RWPE1 (cell line): ENCODE measurements at regions not wholly inside any gene's neighbourhood (a gene's known extent, or its start where the extent isn't known, plus 50 kb on each side); places are given as distances from the start of the nearest gene placed in this dataset.

Experiments used
- CTCF ChIA-PET: fragments of 350-600 bp; sonication (Branson Sonifier 250); formaldehyde crosslinking; extraction: SDS; loops from one replicate; lab custom pipeline; 2021; lab: Yijun Ruan, JAX
- POLR2A ChIA-PET: fragments of 400-600 bp; formaldehyde crosslinking; extraction: SDS; loops from one replicate; lab custom pipeline; 2020; ENCODE audit warnings: antibody characterized with exemption; ENCODE audit not compliant: low non-redundant PET; lab: Yijun Ruan, JAX
- DNase-seq: peaks from one replicate; pipeline ENCODE4 v3.0.0; 2012; ENCODE audit warnings: low spot score
- H3K27ac ChIP-seq: fragments of 450-650 bp; 2 replicates; pipeline ENCODE4 v1.5.1; 2017
- TF ChIP-seq, protein P1 (sequence below): fragments of 450-650 bp; conservative IDR thresholded peaks from 2 replicates; pipeline ENCODE4 v1.5.1; 2017; ENCODE audit warnings: low read depth, mild to moderate bottlenecking

DNA sequence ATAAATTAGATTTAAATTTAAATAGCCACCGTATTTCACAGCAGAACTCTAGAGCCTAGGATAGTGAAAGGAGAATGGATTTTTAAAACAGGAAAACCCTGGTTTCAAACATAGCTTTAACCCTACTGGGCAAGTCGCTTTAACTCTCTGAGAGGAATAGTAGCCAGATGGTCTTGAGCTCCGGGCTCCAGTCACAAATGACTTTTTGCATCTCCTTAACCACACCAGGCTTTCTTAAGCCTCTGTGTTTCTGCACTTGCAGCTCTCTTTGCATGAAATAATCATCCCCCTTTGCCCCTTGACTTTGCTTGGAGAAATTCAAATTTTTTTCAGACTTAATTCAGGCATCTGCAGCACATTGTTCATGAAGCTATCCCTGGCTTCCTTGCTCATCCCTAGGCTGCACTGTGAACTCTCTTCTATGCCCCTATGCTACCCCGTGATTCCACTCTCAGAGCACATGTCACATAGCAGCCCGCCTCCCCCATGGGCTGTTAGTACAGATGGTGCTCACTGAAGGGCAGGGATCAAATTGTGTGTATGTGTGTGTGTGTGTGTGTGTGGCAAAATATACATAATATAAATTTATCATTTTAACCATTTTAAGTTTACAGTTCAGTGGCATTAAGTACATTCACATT, 68.8 kb upstream of the DAB1 start:
- TF ChIP-seq, protein P1, sequence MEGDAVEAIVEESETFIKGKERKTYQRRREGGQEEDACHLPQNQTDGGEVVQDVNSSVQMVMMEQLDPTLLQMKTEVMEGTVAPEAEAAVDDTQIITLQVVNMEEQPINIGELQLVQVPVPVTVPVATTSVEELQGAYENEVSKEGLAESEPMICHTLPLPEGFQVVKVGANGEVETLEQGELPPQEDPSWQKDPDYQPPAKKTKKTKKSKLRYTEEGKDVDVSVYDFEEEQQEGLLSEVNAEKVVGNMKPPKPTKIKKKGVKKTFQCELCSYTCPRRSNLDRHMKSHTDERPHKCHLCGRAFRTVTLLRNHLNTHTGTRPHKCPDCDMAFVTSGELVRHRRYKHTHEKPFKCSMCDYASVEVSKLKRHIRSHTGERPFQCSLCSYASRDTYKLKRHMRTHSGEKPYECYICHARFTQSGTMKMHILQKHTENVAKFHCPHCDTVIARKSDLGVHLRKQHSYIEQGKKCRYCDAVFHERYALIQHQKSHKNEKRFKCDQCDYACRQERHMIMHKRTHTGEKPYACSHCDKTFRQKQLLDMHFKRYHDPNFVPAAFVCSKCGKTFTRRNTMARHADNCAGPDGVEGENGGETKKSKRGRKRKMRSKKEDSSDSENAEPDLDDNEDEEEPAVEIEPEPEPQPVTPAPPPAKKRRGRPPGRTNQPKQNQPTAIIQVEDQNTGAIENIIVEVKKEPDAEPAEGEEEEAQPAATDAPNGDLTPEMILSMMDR, result no peak
- H3K27ac ChIP-seq, result no peak overlapping the region
- DNase-seq, result no peak
- ChIA-PET CTCF (no interaction called here), POLR2A (no interaction called here)

DNA sequence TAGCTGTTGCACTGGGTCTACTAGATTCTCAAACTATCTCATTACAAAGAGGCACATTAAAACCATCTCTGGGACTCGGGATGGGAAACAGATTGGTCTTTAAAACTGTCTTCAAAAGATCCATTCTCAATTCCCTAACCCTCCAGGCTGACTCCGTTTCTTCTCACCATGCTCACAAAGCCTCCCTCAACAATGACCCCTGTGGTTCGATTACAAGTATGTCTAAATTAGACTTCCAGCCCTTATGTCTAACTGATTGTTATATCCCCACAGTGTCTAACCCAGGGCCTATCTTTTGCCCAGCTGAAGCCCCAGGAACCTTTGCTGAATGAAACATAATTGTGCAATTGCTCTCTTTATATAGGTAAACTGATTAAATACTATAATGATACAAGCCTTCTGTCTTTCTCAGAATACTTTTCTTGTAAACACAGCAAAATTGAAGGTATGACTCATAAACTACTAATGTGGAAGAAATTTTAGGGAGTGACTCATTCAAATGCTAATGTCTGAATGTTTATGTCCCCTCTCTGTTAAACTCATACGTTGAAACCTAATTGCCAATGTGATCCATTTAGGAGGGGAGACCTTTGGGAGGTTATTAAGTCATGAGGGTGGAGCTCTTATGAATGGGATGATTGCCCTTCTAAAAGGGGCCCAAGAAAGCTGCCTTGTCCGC, 65.6 kb upstream of the DAB1 start:
- ChIA-PET POLR2A (no interaction called here), CTCF (no interaction called here)
- TF ChIP-seq, protein P1, result no peak
- H3K27ac ChIP-seq, result no peak overlapping the region
- DNase-seq, result peak; percentile 15

DNA sequence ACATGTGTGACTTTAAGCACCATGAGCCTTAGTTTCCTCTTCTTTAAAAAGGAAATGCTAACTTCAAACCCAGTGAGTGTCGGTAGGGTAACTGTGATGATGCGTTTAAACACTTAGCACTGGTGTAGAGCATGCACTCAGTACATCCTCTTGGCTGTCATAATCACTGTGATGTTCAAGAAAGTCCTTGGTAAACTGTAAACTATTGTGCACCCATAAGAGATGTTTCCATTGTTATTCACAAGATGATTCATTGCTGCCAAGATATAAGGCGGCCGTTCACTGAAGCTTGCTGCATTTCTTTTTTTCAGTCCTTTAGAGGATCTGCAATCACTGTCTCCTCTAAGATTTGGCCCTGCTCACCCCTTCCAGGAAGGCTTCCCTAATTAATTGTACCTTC, 61.8 kb upstream of the DAB1 start:
- POLR2A ChIA-PET, result no interaction called here
- TF ChIP-seq, protein P1, result no peak
- CTCF ChIA-PET, result no interaction called here
- no peak overlapping the region for H3K27ac ChIP-seq
- DNase-seq, result no peak

DNA sequence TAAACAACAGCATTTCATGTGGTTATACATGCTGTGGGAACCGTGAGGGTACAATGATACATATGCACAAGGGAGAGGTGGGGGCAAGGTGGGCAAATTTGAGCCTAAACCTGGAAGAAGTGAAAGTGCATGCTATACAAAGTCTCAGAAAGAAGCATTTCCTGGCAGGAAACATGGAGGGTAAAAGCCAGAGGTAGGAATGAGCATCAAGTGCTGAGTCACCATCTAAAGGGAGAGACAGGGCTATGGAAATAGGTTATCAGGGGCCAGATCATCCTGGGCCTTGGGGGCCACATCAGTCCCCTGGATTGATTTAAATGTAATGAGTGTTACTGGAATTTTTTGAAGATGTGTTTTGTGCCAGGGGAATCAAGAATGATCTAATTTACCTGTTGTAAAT, 60.1 kb upstream of the DAB1 start:
- H3K27ac ChIP-seq, result no peak overlapping the region
- CTCF ChIA-PET, result no interaction called here

DNA sequence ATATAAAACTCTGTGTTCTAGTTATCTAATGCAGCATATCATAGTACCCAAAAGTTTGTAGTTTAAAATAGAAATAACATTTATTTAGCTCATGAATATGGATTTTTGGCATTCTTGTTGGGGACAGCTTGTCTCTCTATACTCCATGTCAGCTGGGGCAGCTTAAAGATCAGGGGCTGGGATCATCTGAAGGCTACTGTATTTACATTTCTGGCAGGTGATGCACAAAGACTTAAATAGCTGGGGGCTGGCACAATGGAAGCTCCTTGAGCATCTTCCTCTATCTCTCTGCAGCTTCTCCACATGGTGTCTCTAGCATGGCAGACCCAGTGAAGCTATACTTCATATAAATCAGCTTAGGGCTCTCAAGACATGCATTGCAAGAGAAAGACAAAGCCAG, 55.6 kb upstream of the DAB1 start:
- no peak for DNase-seq
- TF ChIP-seq, protein P1, result no peak
- no peak overlapping the region for H3K27ac ChIP-seq
- CTCF ChIA-PET, result interaction anchor here (0.6 kb wide), 2 partner anchors 39 to 196 kb away, joined by 3 to 5 read pairs; no protein-coding TSS in a partner anchor
- POLR2A ChIA-PET, result no interaction called here

More for the DNA sequence above, 60.1 kb upstream of the DAB1 start:
- DNase-seq, result no peak
- TF ChIP-seq, protein P1, result no peak
- POLR2A ChIA-PET, result no interaction called here

DNA sequence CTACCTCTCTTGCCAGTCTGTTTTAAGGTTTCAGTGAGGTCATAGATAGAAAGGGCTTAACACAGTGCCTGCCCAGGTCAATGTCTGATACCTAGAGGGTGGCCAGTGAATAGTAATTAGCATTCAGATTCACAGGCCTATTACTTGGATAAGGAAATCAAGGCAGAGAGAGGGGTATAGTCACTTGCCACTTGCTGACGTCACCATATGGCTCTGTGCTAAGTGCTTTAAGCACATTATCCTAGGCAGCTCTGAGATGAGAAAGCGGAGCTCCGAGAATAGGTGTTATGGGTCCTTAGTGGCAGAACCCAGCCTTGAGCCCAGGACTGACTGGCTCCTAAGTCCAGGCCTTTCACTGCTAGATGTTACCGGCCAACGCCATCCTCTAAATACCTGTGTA, 51.5 kb upstream of the DAB1 start:
- no peak for DNase-seq
- CTCF ChIA-PET, result no interaction called here
- POLR2A ChIA-PET, result no interaction called here
- TF ChIP-seq, protein P1, result no peak
- no peak overlapping the region for H3K27ac ChIP-seq
